IMR-90 (cell line): ENCODE measurements at regions not wholly inside any gene's neighbourhood (a gene's known extent, or its start where the extent isn't known, plus 50 kb on each side); places are given as distances from the start of the nearest gene placed in this dataset.
A peak's percentile ranks its signal among the peaks of the same experiment; 100 is the strongest.

ENCODE experiments used
- ATAC-seq: fragments of 200-7000 bp; cut with Tn5 transposase; 2 replicates; pipeline ENCODE4 v1.9.1; 2020; ENCODE audit warnings: low read depth, mild to moderate bottlenecking, moderate library complexity
- BruUV-seq: library from RNA; stranded (reverse); fragments of 400-500 nt; replicated peaks from 2 replicates; lab custom pipeline; 2021; lab: Mats Ljungman, UMichigan
- CTCF ChIA-PET: fragments of 300-600 bp; formaldehyde crosslinking; extraction: SDS; loops from one replicate; lab custom pipeline; 2021; ENCODE audit warnings: antibody characterized with exemption; lab: Yijun Ruan, JAX
- POLR2A ChIA-PET: fragments of 300-600 bp; sonication (Branson Sonifier 250); formaldehyde crosslinking; loops from one replicate; lab custom pipeline; 2022; ENCODE audit warnings: antibody characterized with exemption; ENCODE audit not compliant: unreplicated experiment; lab: Charles Lee
- DNase-seq: peaks from one replicate; pipeline ENCODE4 v3.0.0; 2013
- H2AFZ ChIP-seq: replicated peaks from 2 replicates; pipeline ENCODE3; 2013; ENCODE audit warnings: low read length, mild to moderate bottlenecking; ENCODE audit not compliant: poor library complexity
- H2AK5ac ChIP-seq: 2 replicates; pipeline ENCODE4 v1.6.1; 2013; ENCODE audit warnings: low read depth, low read length, inconsistent platforms
- H2AK9ac ChIP-seq: replicated peaks from 2 replicates; pipeline ENCODE3; 2013; ENCODE audit warnings: mild to moderate bottlenecking, low read depth, low read length, moderate library complexity; ENCODE audit not compliant: poor library complexity
- H2BK120ac ChIP-seq: 2 replicates; pipeline ENCODE4 v1.6.1; 2013; ENCODE audit warnings: low read depth, low read length, inconsistent platforms
- H2BK15ac ChIP-seq: 3 replicates; pipeline ENCODE4 v1.6.1; 2013; ENCODE audit warnings: low read depth, low read length, inconsistent platforms
- H2BK20ac ChIP-seq: 2 replicates; pipeline ENCODE4 v1.6.1; 2013; ENCODE audit warnings: low read depth, mild to moderate bottlenecking, inconsistent platforms, low read length, moderate library complexity
- H2BK5ac ChIP-seq: 2 replicates; pipeline ENCODE4 v1.6.1; 2013; ENCODE audit warnings: mild to moderate bottlenecking, low read depth, low read length, inconsistent platforms; ENCODE audit not compliant: poor library complexity, severe bottlenecking
- H3K14ac ChIP-seq: replicated peaks from 2 replicates; pipeline ENCODE4 v1.6.1; 2013; ENCODE audit warnings: low read depth, low read length, inconsistent platforms
- H3K18ac ChIP-seq: 2 replicates; pipeline ENCODE4 v1.6.1; 2013; ENCODE audit warnings: low read depth, low read length, control low read depth
- H3K23ac ChIP-seq: 2 replicates; pipeline ENCODE4 v1.6.1; 2013; ENCODE audit warnings: low read depth, low read length, inconsistent platforms
- H3K27ac ChIP-seq: 2 replicates; pipeline ENCODE4 v1.5.1; 2013; ENCODE audit warnings: mild to moderate bottlenecking, control low read depth, low read length; ENCODE audit not compliant: insufficient read depth
- H3K27me3 ChIP-seq: 2 replicates; pipeline ENCODE4 v1.6.1; 2013; ENCODE audit warnings: low read length; ENCODE audit not compliant: control insufficient read depth, insufficient read depth
- H3K36me3 ChIP-seq: 2 replicates; pipeline ENCODE4 v1.6.1; 2013; ENCODE audit warnings: low read length, mixed read lengths; ENCODE audit not compliant: control insufficient read depth, insufficient read depth
- H3K4ac ChIP-seq: 2 replicates; pipeline ENCODE4 v1.6.1; 2013; ENCODE audit warnings: low read depth, low read length, inconsistent platforms
- H3K4me1 ChIP-seq: 2 replicates; pipeline ENCODE4 v1.6.1; 2013; ENCODE audit warnings: low read length, mixed read lengths; ENCODE audit not compliant: control insufficient read depth, insufficient read depth
- H3K4me2 ChIP-seq: 2 replicates; pipeline ENCODE4 v1.6.1; 2013; ENCODE audit warnings: low read depth, mild to moderate bottlenecking, control low read depth, low read length, moderate library complexity
- H3K4me3 ChIP-seq: 2 replicates; pipeline ENCODE4 v1.5.1; 2013; ENCODE audit warnings: low read depth, mild to moderate bottlenecking, control low read depth, low read length, moderate library complexity; ENCODE audit not compliant: insufficient read depth
- H3K56ac ChIP-seq: 2 replicates; pipeline ENCODE4 v1.6.1; 2013; ENCODE audit warnings: low read length, inconsistent platforms; ENCODE audit not compliant: insufficient read depth; ENCODE audit errors: extremely low read depth
- H3K79me1 ChIP-seq, 2 experiments: 2 replicates each; pipeline ENCODE4 v1.6.1; 2013; ENCODE audit warnings: low read length in 2 of 2, inconsistent platforms in 1 of 2, low read depth in 1 of 2
- H3K9ac ChIP-seq: 2 replicates; pipeline ENCODE4 v1.6.1; 2013; ENCODE audit warnings: low read depth, low read length, control low read depth
- H3K9me1 ChIP-seq: 2 replicates; pipeline ENCODE4 v1.6.1; 2013; ENCODE audit warnings: low read length, inconsistent platforms; ENCODE audit not compliant: insufficient read depth
- H3K9me3 ChIP-seq: 2 replicates; pipeline ENCODE4 v1.6.1; 2013; ENCODE audit warnings: low read length; ENCODE audit not compliant: control insufficient read depth, insufficient read depth
- H4K20me1 ChIP-seq: 2 replicates; pipeline ENCODE4 v1.6.1; 2013; ENCODE audit warnings: low read length, inconsistent platforms; ENCODE audit not compliant: insufficient read depth
- H4K5ac ChIP-seq: 2 replicates; pipeline ENCODE4 v1.6.1; 2013; ENCODE audit warnings: mild to moderate bottlenecking, low read depth, low read length, control low read depth
- H4K8ac ChIP-seq, 2 experiments: 2 replicates each; pipeline ENCODE4 v1.6.1; 2013; ENCODE audit warnings: low read depth in 2 of 2, low read length in 2 of 2, control low read depth in 1 of 2, inconsistent platforms in 1 of 2
- H4K91ac ChIP-seq: 2 replicates; pipeline ENCODE4 v1.6.1; 2013; ENCODE audit warnings: low read depth, low read length, inconsistent platforms; ENCODE audit not compliant: insufficient read depth
- FOS ChIP-seq: fragments of 150-350 bp; IDR thresholded peaks from 2 replicates; pipeline ENCODE4 v1.6.1; 2016; ENCODE audit warnings: low read depth, low read length
- MAFK ChIP-seq: IDR thresholded peaks from 2 replicates; pipeline ENCODE4 v1.6.1; 2012; ENCODE audit warnings: low read depth, low read length, improper control_type of control experiment
- MAZ ChIP-seq: IDR thresholded peaks from 2 replicates; pipeline ENCODE4 v1.6.1; 2012; ENCODE audit warnings: low read depth, mild to moderate bottlenecking, low read length, improper control_type of control experiment, moderate library complexity, borderline replicate concordance
- RFX5 ChIP-seq: IDR thresholded peaks from 2 replicates; pipeline ENCODE4 v1.8.0; 2012; ENCODE audit warnings: low read depth, mild to moderate bottlenecking, low read length, moderate library complexity
- whole genome bisulfite sequencing, 2 experiments: methylation state at CpG; one replicate each; pipeline versions ENCODE4 v1.1.5 to v1.1.7; 2013; ENCODE audit warnings: missing lambda C conversion rate in 2 of 2; ENCODE audit not compliant: insufficient read length in 1 of 2; ENCODE audit errors: extremely low coverage in 2 of 2; 5-methylcytosine and 5-hydroxymethylcytosine counted together
- dilution Hi-C: fragments of 300-500 bp; cut with HindIII; formaldehyde crosslinking; loops from one replicate; pipeline ENCODE4 v1.14.3; 2018; ENCODE audit warnings: low sequenced_read_pairs; ENCODE audit not compliant: unreplicated experiment
- in situ Hi-C: fragments of 300-500 bp; cut with MboI; formaldehyde crosslinking; loops from 3 replicates; pipeline ENCODE4 v1.14.3; 2019; ENCODE audit warnings: low sequenced_read_pairs, inconsistent platforms, mixed read lengths
- intact Hi-C: fragments of 100-400 bp; cut with micrococcal nuclease; formaldehyde crosslinking; loops from 2 replicates; pipeline ENCODE4 v1.10.0; 2022

DNA sequence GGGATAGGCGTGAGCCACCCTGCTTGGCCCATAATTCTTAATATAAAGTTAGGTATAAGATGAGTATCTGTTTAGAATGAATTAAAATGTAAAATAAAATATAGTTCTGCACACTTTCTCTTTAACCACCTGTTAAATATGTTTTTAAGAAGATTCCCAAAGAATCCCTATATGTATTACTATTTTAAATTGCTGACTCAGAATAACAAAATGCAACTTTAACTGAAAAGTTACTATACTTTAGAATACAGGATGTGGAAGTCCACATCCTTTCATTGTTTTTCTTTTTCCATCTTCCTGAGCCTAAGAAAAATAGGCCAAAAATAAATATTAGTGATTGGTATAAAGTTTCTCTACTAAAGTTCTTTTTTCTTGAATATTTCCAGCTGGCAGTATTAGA is 325.6 kb upstream of the EYS start:
- BruUV-seq, result no TSS peak
- Histone ChIP-seq H3K4me1 (no peaks in the 10 kb centered on the region), H3K9ac (no peak overlapping the region), H4K91ac (no peak overlapping the region), H2BK5ac (no peak overlapping the region), H3K4me2 (no peak overlapping the region), H2AK9ac (no peak overlapping the region), H2BK20ac (no peak overlapping the region), H3K27ac (no peak overlapping the region), H3K9me1 (no peaks in the 10 kb centered on the region), H3K27me3 (no peaks in the 10 kb centered on the region), H3K23ac (no peak overlapping the region), H2AFZ (no peak overlapping the region), H4K8ac (no peak overlapping the region), H3K79me1 (no peaks in the 10 kb centered on the region), H4K5ac (no peak overlapping the region), H3K9me3 (0 out of 2 replicates have a peak, but pooled peaks cover 1% of the 10 kb centered on the region), H2AK5ac (no peak overlapping the region), H3K56ac (no peak overlapping the region), H3K14ac (no peak overlapping the region), H3K4me3 (no peak overlapping the region), H3K4ac (no peak overlapping the region), H3K36me3 (no peaks in the 10 kb centered on the region), H2BK15ac (no peak overlapping the region), H4K20me1 (no peaks in the 10 kb centered on the region), H3K18ac (no peak overlapping the region), H2BK120ac (no peak overlapping the region)
- dilution Hi-C loops, result no loop called here
- intact Hi-C loops, result no loop called here
- ATAC-seq (no peak), DNase-seq (no peak)
- TF ChIP-seq RFX5 (no peak), MAZ (no peak), MAFK (peak; percentile 79), FOS (no peak)
- POLR2A ChIA-PET, result no interaction called here
- no CpG with 5 or more reads among the region's 1 CpG for WGBS, 2 experiments
- in situ Hi-C loops, result no loop called here
- CTCF ChIA-PET, result no interaction called here
